GM23338 (cell line): ENCODE measurements at regions not wholly inside any gene's neighbourhood (a gene's known extent, or its start where the extent isn't known, plus 50 kb on each side); places are given as distances from the start of the nearest gene placed in this dataset.

Experiments used
- CREB1 ChIP-seq: fragments of 250-450 bp; sonication (Bioruptor Pico); IDR thresholded peaks from 2 replicates; pipeline ENCODE4 v1.5.0; 2020; ENCODE audit warnings: low read depth, mild to moderate bottlenecking, moderate library complexity
- EZH2 ChIP-seq: fragments of 200-600 bp; sonication (generic); IDR thresholded peaks from one replicate; pipeline ENCODE4 v1.8.0; 2017; ENCODE audit warnings: antibody characterized with exemption, mild to moderate bottlenecking, low read depth; ENCODE audit not compliant: unreplicated experiment
- EZH2phosphoT487 ChIP-seq: fragments of 200-600 bp; sonication (generic); IDR thresholded peaks from one replicate; pipeline ENCODE4 v1.8.1; 2018; ENCODE audit warnings: antibody characterized with exemption; ENCODE audit not compliant: unreplicated experiment
- JUNB ChIP-seq: IDR thresholded peaks from one replicate; pipeline ENCODE4 v1.6.1; 2016; ENCODE audit warnings: antibody characterized with exemption; ENCODE audit not compliant: unreplicated experiment
- POLR2AphosphoS5 ChIP-seq: IDR thresholded peaks from 2 replicates; pipeline ENCODE4 v1.6.1; 2016; ENCODE audit warnings: antibody characterized with exemption, low read depth
- REST ChIP-seq: IDR thresholded peaks from one replicate; pipeline ENCODE4 v1.6.1; 2018; ENCODE audit warnings: antibody characterized with exemption; ENCODE audit not compliant: unreplicated experiment
- ZNF331 ChIP-seq: fragments of 250-450 bp; sonication (Bioruptor Pico); IDR thresholded peaks from 2 replicates; pipeline ENCODE4 v1.5.0; 2020; ENCODE audit warnings: low read depth, mild to moderate bottlenecking, moderate library complexity
- TF ChIP-seq, protein P1 (sequence below), 2 experiments: fragments of 200-600 bp in 1 of 2; sonication (generic) in 1 of 2; conservative IDR thresholded peaks; 2 replicates each; pipeline versions ENCODE4 v1.5.1 to v1.6.1; 2016 to 2017; ENCODE audit warnings: antibody characterized with exemption in 2 of 2, low read depth in 2 of 2, mild to moderate bottlenecking in 2 of 2, moderate library complexity in 1 of 2
- TF ChIP-seq, protein P2 (sequence below): IDR thresholded peaks from 2 replicates; pipeline ENCODE4 v1.6.1; 2016; ENCODE audit warnings: antibody characterized with exemption

GRCh38 chr1:96020378-96020777 lies 701.2 kb upstream of the PTBP2 start:
- TF ChIP-seq POLR2AphosphoS5 = no peak
- TF ChIP-seq, protein P1, sequence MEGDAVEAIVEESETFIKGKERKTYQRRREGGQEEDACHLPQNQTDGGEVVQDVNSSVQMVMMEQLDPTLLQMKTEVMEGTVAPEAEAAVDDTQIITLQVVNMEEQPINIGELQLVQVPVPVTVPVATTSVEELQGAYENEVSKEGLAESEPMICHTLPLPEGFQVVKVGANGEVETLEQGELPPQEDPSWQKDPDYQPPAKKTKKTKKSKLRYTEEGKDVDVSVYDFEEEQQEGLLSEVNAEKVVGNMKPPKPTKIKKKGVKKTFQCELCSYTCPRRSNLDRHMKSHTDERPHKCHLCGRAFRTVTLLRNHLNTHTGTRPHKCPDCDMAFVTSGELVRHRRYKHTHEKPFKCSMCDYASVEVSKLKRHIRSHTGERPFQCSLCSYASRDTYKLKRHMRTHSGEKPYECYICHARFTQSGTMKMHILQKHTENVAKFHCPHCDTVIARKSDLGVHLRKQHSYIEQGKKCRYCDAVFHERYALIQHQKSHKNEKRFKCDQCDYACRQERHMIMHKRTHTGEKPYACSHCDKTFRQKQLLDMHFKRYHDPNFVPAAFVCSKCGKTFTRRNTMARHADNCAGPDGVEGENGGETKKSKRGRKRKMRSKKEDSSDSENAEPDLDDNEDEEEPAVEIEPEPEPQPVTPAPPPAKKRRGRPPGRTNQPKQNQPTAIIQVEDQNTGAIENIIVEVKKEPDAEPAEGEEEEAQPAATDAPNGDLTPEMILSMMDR (conservative IDR thresholded peaks at IDR 0.05; ENCODE audit: low read depth in 2 of 2) = no peak
- no peak for TF ChIP-seq EZH2phosphoT487
- TF ChIP-seq EZH2 = no peak
- TF ChIP-seq, protein P2, sequence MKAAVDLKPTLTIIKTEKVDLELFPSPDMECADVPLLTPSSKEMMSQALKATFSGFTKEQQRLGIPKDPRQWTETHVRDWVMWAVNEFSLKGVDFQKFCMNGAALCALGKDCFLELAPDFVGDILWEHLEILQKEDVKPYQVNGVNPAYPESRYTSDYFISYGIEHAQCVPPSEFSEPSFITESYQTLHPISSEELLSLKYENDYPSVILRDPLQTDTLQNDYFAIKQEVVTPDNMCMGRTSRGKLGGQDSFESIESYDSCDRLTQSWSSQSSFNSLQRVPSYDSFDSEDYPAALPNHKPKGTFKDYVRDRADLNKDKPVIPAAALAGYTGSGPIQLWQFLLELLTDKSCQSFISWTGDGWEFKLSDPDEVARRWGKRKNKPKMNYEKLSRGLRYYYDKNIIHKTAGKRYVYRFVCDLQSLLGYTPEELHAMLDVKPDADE = no peak
- no peak for TF ChIP-seq CREB1 (CRISPR knock-in tag)
- no peak for TF ChIP-seq ZNF331 (CRISPR knock-in tag)
- no peak for TF ChIP-seq JUNB
- TF ChIP-seq REST = no peak
